ENCODE measurements at regions not wholly inside any gene's neighbourhood (a gene's known extent, or its start where the extent isn't known, plus 50 kb on each side); places are given as distances from the start of the nearest gene placed in this dataset.

DNA sequence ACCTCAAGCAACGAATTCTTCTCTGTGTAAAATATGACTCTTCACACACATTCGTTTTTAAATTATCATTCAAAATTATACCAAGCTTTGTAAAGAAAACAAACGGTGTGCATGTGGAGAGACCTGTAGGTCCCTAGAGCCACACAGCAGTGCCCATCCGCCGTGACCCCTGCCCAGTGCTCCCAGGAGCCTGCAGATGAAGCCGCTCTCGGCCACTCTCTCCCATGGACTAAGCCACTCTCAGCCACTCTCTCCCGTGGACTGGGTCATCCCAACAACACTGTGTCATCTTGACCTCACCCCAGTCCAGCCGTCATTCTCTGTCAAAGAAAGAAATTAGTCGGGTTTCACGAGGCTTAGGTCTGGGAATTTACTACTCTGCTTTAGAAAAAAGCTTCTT, 391.6 kb downstream of the BRD1 start:
- H3K27me3 Mint-ChIP-seq: peaks cover 11% of the 10 kb centered on the region
- 95% methylated on average over 9 of the region's 11 CpGs for WGBS (ENCODE audit: insufficient coverage)

DNA sequence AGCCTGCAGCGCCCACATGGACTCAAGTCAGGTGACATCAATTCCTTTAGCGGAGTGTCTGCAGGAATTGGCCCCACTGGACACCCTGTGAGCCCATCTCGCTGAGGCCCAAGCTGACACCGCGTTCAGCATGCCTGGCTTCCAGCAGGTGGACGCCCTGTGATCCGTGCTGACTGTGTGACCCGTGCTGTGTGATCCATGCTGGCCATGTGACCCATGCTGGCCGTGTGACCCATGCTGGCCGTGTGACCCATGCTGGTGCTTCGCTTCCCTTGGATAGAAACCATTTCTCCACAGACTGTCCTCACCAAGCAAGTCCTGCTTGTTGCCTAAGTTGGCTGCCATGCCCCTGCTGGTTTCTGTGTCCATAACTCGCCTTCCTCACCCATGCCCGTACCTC, 392.1 kb downstream of the BRD1 start:
- H2AFZ ChIP-seq (ENCODE audit: insufficient read depth, low read depth, low read length, poor library complexity, severe bottlenecking): no peak overlapping the region
- H3K4me1 ChIP-seq (ENCODE audit: control insufficient read depth in 2 of 2, insufficient read depth in 2 of 2, low read length in 2 of 2): no peaks in the 10 kb centered on the region
- Mint-ChIP-seq H3K27me3 (peaks cover 13% of the 10 kb centered on the region), H3K27ac (no peak overlapping the region), H3K4me3 (no peak overlapping the region), H3K4me1 (no peaks in the 10 kb centered on the region), H3K9me3 (ENCODE audit: insufficient read depth) (peaks cover 2% of the 10 kb centered on the region)
- no peaks in the 10 kb centered on the region for H3K36me3 ChIP-seq (replicated peaks in 1 of 2; ENCODE audit: control extremely low read depth in 1 of 2, control insufficient read depth in 1 of 2, extremely low read depth in 1 of 2, insufficient read depth in 2 of 2, low read length in 1 of 2)
- TF ChIP-seq EZH2 (IDR thresholded peaks at IDR 0.05; ENCODE audit: borderline replicate concordance, insufficient read depth, low read depth, low read length, poor library complexity, severe bottlenecking): no peak
- TF ChIP-seq, protein P1, sequence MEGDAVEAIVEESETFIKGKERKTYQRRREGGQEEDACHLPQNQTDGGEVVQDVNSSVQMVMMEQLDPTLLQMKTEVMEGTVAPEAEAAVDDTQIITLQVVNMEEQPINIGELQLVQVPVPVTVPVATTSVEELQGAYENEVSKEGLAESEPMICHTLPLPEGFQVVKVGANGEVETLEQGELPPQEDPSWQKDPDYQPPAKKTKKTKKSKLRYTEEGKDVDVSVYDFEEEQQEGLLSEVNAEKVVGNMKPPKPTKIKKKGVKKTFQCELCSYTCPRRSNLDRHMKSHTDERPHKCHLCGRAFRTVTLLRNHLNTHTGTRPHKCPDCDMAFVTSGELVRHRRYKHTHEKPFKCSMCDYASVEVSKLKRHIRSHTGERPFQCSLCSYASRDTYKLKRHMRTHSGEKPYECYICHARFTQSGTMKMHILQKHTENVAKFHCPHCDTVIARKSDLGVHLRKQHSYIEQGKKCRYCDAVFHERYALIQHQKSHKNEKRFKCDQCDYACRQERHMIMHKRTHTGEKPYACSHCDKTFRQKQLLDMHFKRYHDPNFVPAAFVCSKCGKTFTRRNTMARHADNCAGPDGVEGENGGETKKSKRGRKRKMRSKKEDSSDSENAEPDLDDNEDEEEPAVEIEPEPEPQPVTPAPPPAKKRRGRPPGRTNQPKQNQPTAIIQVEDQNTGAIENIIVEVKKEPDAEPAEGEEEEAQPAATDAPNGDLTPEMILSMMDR (IDR thresholded peaks at IDR 0.05): no peak
- intact Hi-C loops (cut with micrococcal nuclease): no loop called here
- no peak overlapping the region for H3K4me3 ChIP-seq (ENCODE audit: control extremely low read depth in 1 of 5, extremely low read depth in 1 of 5, insufficient read depth in 1 of 5, low read depth in 2 of 5, low read length in 4 of 5)
- ATAC-seq (ENCODE audit: low read depth) (no peak), DNase-seq (no peak)
- H3K79me2 ChIP-seq (ENCODE audit: control insufficient read depth, insufficient read depth, low read length): no peaks in the 10 kb centered on the region
- H3K4me2 ChIP-seq (replicated peaks; ENCODE audit: low read depth, low read length, poor library complexity, severe bottlenecking): no peak overlapping the region
- WGBS (ENCODE audit: insufficient coverage): 85% methylated on average over 13 of the region's 13 CpGs
- no peaks in the 10 kb centered on the region for H4K20me1 ChIP-seq (ENCODE audit: control insufficient read depth, insufficient read depth, low read length, poor library complexity, severe bottlenecking)
- CTCF ChIA-PET: no interaction called here
- no peak overlapping the region for H3K9ac ChIP-seq (ENCODE audit: low read length)
- no peak overlapping the region for H3K27ac ChIP-seq (ENCODE audit: low read length in 2 of 2)
- H3K9me3 ChIP-seq (ENCODE audit: control extremely low read depth in 1 of 3, control insufficient read depth in 2 of 3, insufficient read depth in 1 of 3, low read length in 2 of 3): peaks cover 0 to 24% (median 2%) of the 10 kb centered on the region in 3 donors
- H3K27me3 ChIP-seq (replicated peaks in 1 of 4; ENCODE audit: control extremely low read depth in 1 of 4, control insufficient read depth in 3 of 4, insufficient read depth in 4 of 4, low read length in 3 of 4): peaks cover 0 to 6% (median 0%) of the 10 kb centered on the region in 4 experiments
- POLR2A ChIA-PET: no interaction called here

More for the DNA sequence above, 391.6 kb downstream of the BRD1 start:
- Histone ChIP-seq H3K4me2 (replicated peaks; ENCODE audit: low read depth, low read length, poor library complexity, severe bottlenecking) (no peak overlapping the region), H3K27me3 (replicated peaks in 1 of 4; ENCODE audit: control extremely low read depth in 1 of 4, control insufficient read depth in 3 of 4, insufficient read depth in 4 of 4, low read length in 3 of 4) (peaks cover 0 to 6% (median 0%) of the 10 kb centered on the region in 4 experiments), H3K4me1 (ENCODE audit: control insufficient read depth in 2 of 2, insufficient read depth in 2 of 2, low read length in 2 of 2) (no peaks in the 10 kb centered on the region), H3K79me2 (ENCODE audit: control insufficient read depth, insufficient read depth, low read length) (no peaks in the 10 kb centered on the region), H3K9me3 (ENCODE audit: control extremely low read depth in 1 of 3, control insufficient read depth in 2 of 3, insufficient read depth in 1 of 3, low read length in 2 of 3) (peaks cover 0 to 28% (median 2%) of the 10 kb centered on the region in 3 donors), H3K36me3 (replicated peaks in 1 of 2; ENCODE audit: control extremely low read depth in 1 of 2, control insufficient read depth in 1 of 2, extremely low read depth in 1 of 2, insufficient read depth in 2 of 2, low read length in 1 of 2) (no peaks in the 10 kb centered on the region), H4K20me1 (ENCODE audit: control insufficient read depth, insufficient read depth, low read length, poor library complexity, severe bottlenecking) (no peaks in the 10 kb centered on the region), H3K9ac (ENCODE audit: low read length) (no peak overlapping the region), H3K4me3 (ENCODE audit: control extremely low read depth in 1 of 5, extremely low read depth in 1 of 5, insufficient read depth in 1 of 5, low read depth in 2 of 5, low read length in 4 of 5) (no peak overlapping the region), H3K27ac (ENCODE audit: low read length in 2 of 2) (no peak overlapping the region), H2AFZ (ENCODE audit: insufficient read depth, low read depth, low read length, poor library complexity, severe bottlenecking) (no peak overlapping the region)
- no peak for TF ChIP-seq EZH2 (IDR thresholded peaks at IDR 0.05; ENCODE audit: borderline replicate concordance, insufficient read depth, low read depth, low read length, poor library complexity, severe bottlenecking)
- TF ChIP-seq, protein P1 (IDR thresholded peaks at IDR 0.05): no peak
- Mint-ChIP-seq H3K4me3 (no peak overlapping the region), H3K4me1 (no peaks in the 10 kb centered on the region), H3K27ac (no peak overlapping the region), H3K9me3 (ENCODE audit: insufficient read depth) (peaks cover 2% of the 10 kb centered on the region)
- DNase-seq (no peak), ATAC-seq (ENCODE audit: low read depth) (no peak)
- intact Hi-C loops (cut with micrococcal nuclease): no loop called here
- POLR2A ChIA-PET: no interaction called here
- CTCF ChIA-PET: no interaction called here
